SK-N-SH treated with all-trans-retinoic acid at 6 μM for 48 hours (cell line): ENCODE measurements at regions not wholly inside any gene's neighbourhood (a gene's known extent, or its start where the extent isn't known, plus 50 kb on each side); places are given as distances from the start of the nearest gene placed in this dataset.

Experiments
- ATAC-seq: fragments of 200-7000 bp; cut with Tn5 transposase; 3 replicates; pipeline ENCODE4 v1.9.1; 2020; ENCODE audit warnings: mild to moderate bottlenecking, moderate library complexity
- ARNTL ChIP-seq: fragments of 450-650 bp; formaldehyde crosslinking; IDR thresholded peaks from 2 replicates; pipeline ENCODE4 v1.5.0; 2020; ENCODE audit warnings: low read depth, mild to moderate bottlenecking, moderate library complexity, borderline replicate concordance
- BACH2 ChIP-seq: fragments of 250-450 bp; sonication (Bioruptor Pico); IDR thresholded peaks from 2 replicates; pipeline ENCODE4 v1.9.0; 2021; ENCODE audit warnings: mild to moderate bottlenecking, borderline replicate concordance
- CREB5 ChIP-seq: fragments of 250-450 bp; sonication (Bioruptor Pico); IDR thresholded peaks from 2 replicates; pipeline ENCODE4 v1.5.1; 2020; ENCODE audit warnings: low read depth, mild to moderate bottlenecking, moderate library complexity
- CSDC2 ChIP-seq: fragments of 250-450 bp; sonication (Bioruptor Pico); IDR thresholded peaks from 2 replicates; pipeline ENCODE4 v1.5.0; 2020; ENCODE audit warnings: mild to moderate bottlenecking, moderate library complexity
- CSRNP3 ChIP-seq: fragments of 250-450 bp; sonication (Bioruptor Pico); IDR thresholded peaks from 2 replicates; pipeline ENCODE4 v1.5.1; 2021; ENCODE audit warnings: mild to moderate bottlenecking, moderate library complexity
- ESRRG ChIP-seq: fragments of 250-450 bp; sonication (Bioruptor Pico); IDR thresholded peaks from 2 replicates; pipeline ENCODE4 v1.6.1; 2021; ENCODE audit warnings: mild to moderate bottlenecking
- GLIS3 ChIP-seq: fragments of 250-450 bp; sonication (Bioruptor Pico); IDR thresholded peaks from 2 replicates; pipeline ENCODE4 v1.5.0; 2020; ENCODE audit warnings: mild to moderate bottlenecking, moderate library complexity
- ISL1 ChIP-seq: fragments of 250-450 bp; sonication (Bioruptor Pico); IDR thresholded peaks from 2 replicates; pipeline ENCODE4 v2.1.2; 2022; ENCODE audit warnings: mild to moderate bottlenecking, moderate library complexity
- OSR1 ChIP-seq: fragments of 250-450 bp; sonication (Bioruptor Pico); IDR thresholded peaks from 2 replicates; pipeline ENCODE4 v1.8.0; 2022; ENCODE audit warnings: moderate library complexity, mild to moderate bottlenecking, inconsistent platforms
- PATZ1 ChIP-seq: fragments of 250-450 bp; sonication (Bioruptor Pico); IDR thresholded peaks from 2 replicates; pipeline ENCODE4 v1.8.0; 2020; ENCODE audit warnings: mild to moderate bottlenecking, moderate library complexity, borderline replicate concordance
- POU6F1 ChIP-seq: fragments of 250-450 bp; sonication (Bioruptor Pico); IDR thresholded peaks from 2 replicates; pipeline ENCODE4 v1.8.0; 2021; ENCODE audit warnings: low read depth, mild to moderate bottlenecking, moderate library complexity, borderline replicate concordance
- PPARA ChIP-seq: fragments of 250-450 bp; sonication (Bioruptor Pico); IDR thresholded peaks from 2 replicates; pipeline ENCODE4 v1.5.0; 2020; ENCODE audit warnings: mild to moderate bottlenecking, borderline replicate concordance
- SNAI2 ChIP-seq: fragments of 250-450 bp; sonication (Bioruptor Pico); IDR thresholded peaks from 2 replicates; pipeline ENCODE4 v1.5.0; 2020; ENCODE audit warnings: mild to moderate bottlenecking, moderate library complexity
- TCF4 ChIP-seq: fragments of 250-450 bp; sonication (Bioruptor Pico); IDR thresholded peaks from 2 replicates; pipeline ENCODE4 v1.8.0; 2021; ENCODE audit warnings: mild to moderate bottlenecking, moderate library complexity, borderline replicate concordance
- TOX ChIP-seq: fragments of 250-450 bp; sonication (Bioruptor Pico); IDR thresholded peaks from 2 replicates; pipeline ENCODE4 v1.8.0; 2021; ENCODE audit warnings: mild to moderate bottlenecking, moderate library complexity, borderline replicate concordance
- TSHZ2 ChIP-seq: fragments of 250-450 bp; sonication (Bioruptor Pico); IDR thresholded peaks from 2 replicates; pipeline ENCODE4 v1.5.0; 2020; ENCODE audit warnings: mild to moderate bottlenecking, moderate library complexity
- ZC3H10 ChIP-seq: fragments of 250-450 bp; sonication (Bioruptor Pico); IDR thresholded peaks from 2 replicates; pipeline ENCODE4 v1.5.1; 2021; ENCODE audit warnings: mild to moderate bottlenecking, moderate library complexity
- ZFP3 ChIP-seq: fragments of 250-450 bp; sonication (Bioruptor Pico); IDR thresholded peaks from 2 replicates; pipeline ENCODE4 v1.5.0; 2020; ENCODE audit warnings: mild to moderate bottlenecking, moderate library complexity
- ZFP30 ChIP-seq: fragments of 450-650 bp; formaldehyde crosslinking; IDR thresholded peaks from 2 replicates; pipeline ENCODE4 v1.5.0; 2022; ENCODE audit warnings: mild to moderate bottlenecking, moderate library complexity
- ZNF565 ChIP-seq: fragments of 450-650 bp; formaldehyde crosslinking; conservative IDR thresholded peaks from 2 replicates; pipeline ENCODE4 v1.5.0; 2020; ENCODE audit warnings: low read depth, mild to moderate bottlenecking, moderate library complexity
- ZNF70 ChIP-seq: fragments of 450-650 bp; formaldehyde crosslinking; IDR thresholded peaks from 2 replicates; pipeline ENCODE4 v1.5.0; 2020; ENCODE audit warnings: mild to moderate bottlenecking, moderate library complexity

GRCh38 chr3:144466540-144466939 is 494.9 kb downstream of the DIPK2A start:
- TF ChIP-seq ZNF565 (CRISPR knock-in tag) (no peak), PPARA (CRISPR knock-in tag) (no peak), CREB5 (CRISPR knock-in tag) (no peak), ZNF70 (CRISPR knock-in tag) (no peak), CSRNP3 (CRISPR knock-in tag) (no peak), ISL1 (no peak), TSHZ2 (CRISPR knock-in tag) (no peak), TCF4 (CRISPR knock-in tag) (no peak), POU6F1 (CRISPR knock-in tag) (no peak), CSDC2 (CRISPR knock-in tag) (no peak), GLIS3 (CRISPR knock-in tag) (no peak)
- ATAC-seq, result no peak

GRCh38 chr3:144470666-144471065 is 499.0 kb downstream of the DIPK2A start:
- no peak for TF ChIP-seq CSDC2 (CRISPR knock-in tag)
- no peak for TF ChIP-seq PATZ1 (CRISPR knock-in tag)
- TF ChIP-seq TOX (CRISPR knock-in tag), result no peak
- no peak for TF ChIP-seq GLIS3 (CRISPR knock-in tag)
- no peak for TF ChIP-seq PPARA (CRISPR knock-in tag)
- no peak for TF ChIP-seq ARNTL
- no peak for ATAC-seq

- ATAC-seq, result no peak
Observed at GRCh38 chr3:144477593-144477992, 506.0 kb downstream of the DIPK2A start.

More at GRCh38 chr3:144477593-144477992, 506.0 kb downstream of the DIPK2A start:
- no peak for TF ChIP-seq ZNF70 (CRISPR knock-in tag)
- no peak for TF ChIP-seq SNAI2 (CRISPR knock-in tag)
- no peak for TF ChIP-seq ZNF565 (CRISPR knock-in tag)
- no peak for TF ChIP-seq CSDC2 (CRISPR knock-in tag)
- TF ChIP-seq BACH2 (CRISPR knock-in tag), result no peak
- no peak for TF ChIP-seq OSR1 (CRISPR knock-in tag)
- TF ChIP-seq ARNTL, result no peak
- no peak for TF ChIP-seq TSHZ2 (CRISPR knock-in tag)
- no peak for TF ChIP-seq PPARA (CRISPR knock-in tag)
- TF ChIP-seq ZFP30 (CRISPR knock-in tag), result no peak
- no peak for TF ChIP-seq GLIS3 (CRISPR knock-in tag)
- TF ChIP-seq ESRRG, result no peak
- TF ChIP-seq ZFP3 (CRISPR knock-in tag), result no peak
- no peak for TF ChIP-seq ISL1
- TF ChIP-seq TOX (CRISPR knock-in tag), result no peak
- TF ChIP-seq CREB5 (CRISPR knock-in tag), result no peak
- TF ChIP-seq PATZ1 (CRISPR knock-in tag), result no peak
- TF ChIP-seq ZC3H10 (CRISPR knock-in tag), result no peak
- no peak for TF ChIP-seq TCF4 (CRISPR knock-in tag)
